ENCODE measurements at regions not wholly inside any gene's neighbourhood (a gene's known extent, or its start where the extent isn't known, plus 50 kb on each side); places are given as distances from the start of the nearest gene placed in this dataset.

DNA sequence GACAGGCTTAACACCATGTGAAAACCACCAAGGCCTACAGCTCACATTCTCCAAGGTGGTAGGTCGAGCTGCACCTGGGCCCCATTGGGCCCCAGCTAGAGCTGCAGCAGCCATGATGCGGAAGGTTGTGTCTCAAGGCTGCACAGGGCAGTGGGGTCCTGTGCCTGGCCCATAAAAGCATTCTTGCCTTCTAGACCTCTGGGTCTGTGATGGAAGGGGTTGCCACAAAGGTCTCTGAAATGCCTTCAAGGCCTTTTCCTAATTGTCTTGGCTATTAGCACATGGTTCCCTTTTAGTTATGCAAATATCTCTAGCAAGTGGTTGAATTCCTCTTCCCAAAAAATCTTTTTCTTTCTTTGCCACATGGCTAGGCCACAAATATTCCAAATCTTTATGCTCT lies 52.5 kb upstream of the C11orf58 start:
- no peak for ATAC-seq

- ATAC-seq: peak; percentile 69
These were observed 59.9 kb upstream of the C11orf58 start for GRCh38 chr11:16678466-16679116.

DNA sequence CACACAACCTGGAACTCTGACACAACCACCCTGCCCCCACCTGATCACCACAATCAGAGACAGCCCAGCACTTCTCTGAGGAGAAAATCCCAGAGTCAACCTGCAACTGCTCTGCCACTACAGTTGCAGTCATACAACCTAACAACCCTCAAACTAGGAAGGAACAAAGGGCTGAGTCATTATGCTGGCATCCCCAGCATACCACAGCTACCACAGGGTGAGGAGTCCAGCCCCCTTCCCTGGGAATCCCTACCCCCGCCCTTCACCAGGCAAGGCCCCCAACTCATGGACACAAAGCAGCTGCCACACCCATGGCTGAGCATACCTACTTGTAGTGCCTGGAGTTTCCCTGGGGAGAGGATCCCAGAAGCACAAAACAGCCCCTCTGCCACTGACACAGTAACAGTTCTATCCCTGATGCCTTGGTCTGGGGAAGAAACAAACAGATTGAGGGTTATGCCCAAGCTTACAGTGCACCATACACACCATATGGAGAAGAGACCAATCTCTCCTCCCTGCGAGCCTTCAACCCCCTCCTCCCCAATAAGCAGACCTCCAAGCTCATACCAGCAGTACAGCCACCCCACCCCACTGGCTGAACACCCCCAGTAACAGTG lies 68.5 kb upstream of the C11orf58 start:
- no peak for ATAC-seq

DNA sequence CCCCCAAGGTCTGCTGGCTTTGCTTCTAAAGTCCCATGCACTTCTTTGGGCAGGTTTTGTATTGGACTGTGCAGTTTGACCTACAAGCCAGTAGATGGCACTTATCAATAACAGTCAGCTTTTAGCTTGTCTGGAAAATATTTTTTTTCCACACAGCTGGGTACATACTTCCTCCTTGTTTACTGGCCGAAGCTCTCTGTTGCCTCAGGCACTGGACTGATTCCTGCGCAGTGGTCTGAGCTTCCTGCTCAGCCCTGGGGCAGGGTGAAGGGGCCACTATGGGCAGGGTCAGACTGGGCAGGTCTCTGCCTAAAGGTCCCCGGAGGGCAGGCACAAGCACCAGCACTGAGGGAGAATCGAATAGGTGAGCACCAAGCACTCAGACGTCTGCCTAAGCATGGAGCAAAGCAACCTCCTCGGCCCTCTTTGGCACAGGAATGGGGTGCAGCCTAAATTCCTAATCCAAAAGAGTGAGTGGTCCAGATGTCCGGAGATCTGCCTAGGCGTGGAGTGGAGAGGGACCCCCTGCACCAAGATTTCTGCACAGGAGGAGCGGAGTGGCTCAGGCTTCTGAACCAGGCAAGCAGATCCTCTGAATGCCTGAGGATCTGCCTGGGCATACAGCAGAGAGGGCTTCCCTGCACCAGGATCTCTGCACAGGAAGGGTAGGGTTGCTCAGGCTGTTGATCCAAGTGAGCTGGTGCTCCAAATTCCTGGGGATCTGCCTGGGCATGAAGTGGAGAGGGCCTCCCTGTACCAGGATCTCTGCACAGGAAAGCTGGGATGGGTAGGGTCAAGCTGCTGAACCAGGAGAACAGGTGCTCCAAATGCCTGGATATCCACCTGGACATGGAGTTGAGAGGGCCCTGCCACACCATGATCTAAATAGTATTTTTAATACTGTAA lies 105.9 kb upstream of the C11orf58 start:
- ATAC-seq: peak; percentile 55

DNA sequence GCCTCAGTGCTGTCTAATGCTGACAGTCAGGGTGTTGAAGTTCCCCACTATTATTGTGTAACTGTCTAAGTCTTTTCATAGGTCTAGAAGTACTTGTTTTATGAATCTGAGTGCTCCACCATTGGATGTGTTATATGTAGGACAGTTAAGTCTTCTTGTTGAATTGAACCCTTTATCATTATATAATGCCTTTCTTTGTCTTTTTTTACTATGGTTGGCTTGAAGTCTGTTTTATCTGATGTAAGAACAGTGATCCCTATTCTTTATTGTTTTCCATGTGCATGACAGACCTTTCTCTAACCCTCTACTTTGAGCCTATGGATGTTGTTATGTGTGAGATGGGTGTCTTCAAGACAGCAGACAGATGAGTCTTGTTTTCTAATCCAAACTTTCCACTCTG lies 107.8 kb upstream of the C11orf58 start:
- no peak for ATAC-seq

GRCh38 chr11:16618431-16618830 lies 120.0 kb upstream of the C11orf58 start:
- ATAC-seq: no peak

- no peak for ATAC-seq
These were observed 123.0 kb upstream of the C11orf58 start for GRCh38 chr11:16615480-16615879.

DNA sequence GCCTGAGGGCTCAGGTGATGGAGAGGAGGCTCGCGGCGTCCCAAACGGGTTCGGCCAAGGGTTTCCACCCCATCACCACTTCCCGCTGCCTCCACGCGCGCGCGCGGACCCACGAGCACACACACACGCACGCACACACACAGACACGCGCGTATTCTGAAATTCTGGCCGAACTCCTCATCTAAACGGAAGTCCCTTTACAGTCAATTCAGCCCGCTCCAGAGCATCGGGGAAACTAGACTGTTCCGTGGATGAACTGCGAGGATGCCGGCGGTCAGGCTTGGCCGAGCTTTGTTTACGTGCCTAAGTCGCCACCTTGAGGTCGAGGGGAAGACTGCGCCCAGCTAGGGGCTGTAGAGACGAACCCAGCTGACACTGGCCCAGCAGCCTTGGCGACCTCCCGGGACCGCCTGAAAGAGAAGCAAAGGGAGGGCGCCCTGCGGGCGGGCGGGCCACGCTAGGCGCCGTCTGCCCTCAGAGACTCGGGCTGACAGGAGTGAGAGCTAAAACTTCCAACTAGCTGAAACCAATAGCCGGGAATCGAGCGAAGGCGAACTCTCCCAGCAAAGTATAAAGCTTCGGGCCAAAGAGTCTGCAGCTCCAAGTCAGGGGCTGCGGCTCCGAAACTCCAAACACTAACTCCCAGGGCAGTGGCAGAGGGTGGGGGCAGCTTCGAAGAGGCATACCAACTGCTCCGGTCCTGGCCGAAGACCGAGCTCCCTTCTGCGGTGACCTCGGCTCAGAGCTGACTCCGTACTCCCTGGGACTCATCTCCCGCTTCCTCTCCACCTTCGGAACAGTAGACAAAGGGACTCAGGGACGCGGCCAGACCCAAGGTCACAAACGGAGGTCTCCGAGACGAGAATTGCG lies 124.7 kb upstream of the C11orf58 start:
- peak; percentile 96 for ATAC-seq

GRCh38 chr11:16613262-16613511 lies 125.3 kb upstream of the C11orf58 start:
- peak; percentile 14 for ATAC-seq

GRCh38 chr11:16612566-16613261 lies 125.7 kb upstream of the C11orf58 start:
- ATAC-seq: peak; percentile 8

DNA sequence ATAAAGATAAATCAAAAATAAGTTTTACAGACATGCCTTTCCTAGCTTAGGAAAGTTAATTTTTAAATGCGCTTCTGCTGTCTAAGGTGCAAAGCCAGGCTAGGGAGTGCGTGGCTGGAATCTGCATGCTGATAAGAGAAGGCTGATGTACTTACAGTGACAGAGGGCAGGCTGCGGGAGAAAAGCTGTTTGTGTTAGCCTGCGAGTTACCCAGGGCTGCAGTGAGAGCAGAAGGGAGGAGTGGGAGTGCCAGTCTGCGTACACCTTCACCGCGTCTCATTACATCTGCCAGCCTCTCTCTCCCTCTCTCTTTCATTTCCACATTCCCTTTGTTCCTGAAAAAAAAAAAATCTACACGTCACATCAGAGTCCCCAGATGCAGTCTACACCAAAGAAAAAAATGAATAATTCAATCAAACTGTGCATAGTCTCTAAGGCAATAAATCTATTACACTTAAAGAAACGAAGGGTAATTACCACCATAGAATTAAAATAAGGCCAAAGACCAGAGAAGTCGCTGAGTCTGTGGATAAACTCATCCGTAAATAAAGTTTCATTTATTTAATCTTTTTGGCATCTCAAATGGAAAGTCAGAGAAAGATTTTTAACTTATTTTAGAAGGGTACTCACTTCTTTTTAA lies 126.4 kb upstream of the C11orf58 start:
- ATAC-seq: no peak

GRCh38 chr11:16611401-16611921 lies 127.0 kb upstream of the C11orf58 start:
- ATAC-seq: no peak

DNA sequence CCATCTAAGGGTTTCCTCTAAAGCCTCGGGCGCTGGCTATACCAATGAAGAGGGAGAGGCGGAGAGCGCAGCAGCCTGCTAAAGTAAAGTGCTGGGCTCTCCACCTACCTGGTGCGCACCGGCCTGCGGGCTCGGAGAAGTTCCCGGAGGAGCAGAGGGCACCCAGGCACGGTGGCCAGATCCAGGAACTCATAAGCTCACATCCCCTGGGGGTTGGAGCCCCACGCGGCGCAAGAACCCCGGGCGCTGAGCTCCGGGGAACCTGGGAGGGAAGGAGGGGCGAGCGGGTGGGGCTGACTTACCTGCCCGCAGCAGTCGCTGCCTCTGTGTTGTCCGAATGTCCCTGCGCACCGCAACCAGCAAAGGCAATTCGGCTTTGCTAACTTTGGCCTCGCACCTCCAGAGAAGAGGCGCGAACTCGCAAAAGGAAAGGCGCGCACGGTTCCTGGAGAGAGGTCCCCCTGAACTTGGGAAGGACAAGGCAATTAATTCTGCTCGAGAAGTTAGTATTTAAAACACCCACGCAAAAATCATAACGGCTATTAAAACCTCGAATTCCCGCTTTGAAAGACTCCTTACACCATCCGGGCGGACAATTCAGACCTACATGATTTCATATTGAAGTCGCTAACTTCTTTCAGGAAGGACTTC lies 127.6 kb upstream of the C11orf58 start:
- ATAC-seq: no peak

DNA sequence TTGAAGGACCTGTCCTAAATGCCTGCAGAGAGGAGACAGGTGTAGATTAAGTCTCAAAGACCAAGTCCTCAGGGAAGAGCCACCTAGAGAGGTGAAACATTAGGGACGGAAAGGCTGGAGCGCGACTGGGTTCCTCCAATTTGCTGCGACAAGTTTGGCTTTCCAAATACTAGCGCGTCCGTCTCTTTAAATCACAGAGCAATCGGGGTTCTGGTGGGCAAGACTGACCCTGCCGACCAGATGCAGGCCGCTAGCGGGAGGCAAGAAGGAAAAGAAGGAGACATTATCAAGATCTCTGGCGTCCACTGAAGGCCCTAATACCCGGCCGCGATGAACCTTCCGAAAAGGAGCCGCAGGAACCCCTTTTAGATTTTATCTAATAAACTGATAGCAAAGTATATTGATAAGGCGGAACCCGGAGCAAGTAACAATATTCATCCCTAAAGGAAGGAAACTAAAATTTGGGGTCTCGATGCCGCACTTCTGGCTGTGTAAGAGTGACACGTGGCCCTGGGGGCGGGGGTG lies 128.2 kb upstream of the C11orf58 start:
- ATAC-seq: no peak

DNA sequence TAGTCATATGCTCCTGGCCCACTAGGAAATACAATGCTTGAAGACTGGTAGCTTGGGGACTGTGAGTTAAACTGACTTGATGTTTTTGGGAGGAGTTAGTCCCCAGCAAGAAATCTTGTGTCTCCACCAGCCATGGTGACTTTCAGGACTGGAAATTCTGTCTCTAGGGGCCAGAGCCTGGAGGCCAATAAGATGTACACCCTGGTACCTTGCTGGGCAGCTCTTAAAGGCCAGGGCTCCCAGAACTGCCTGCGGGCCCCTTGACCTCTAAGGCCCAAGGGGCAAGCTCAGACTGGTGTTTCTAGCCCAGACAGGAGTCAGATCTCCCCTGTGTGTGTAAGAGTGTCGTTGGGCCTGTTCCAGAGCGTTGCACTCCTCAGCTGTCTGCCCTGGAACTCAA lies 128.7 kb upstream of the C11orf58 start:
- ATAC-seq: no peak

GRCh38 chr11:16607675-16608644 lies 130.5 kb upstream of the C11orf58 start:
- ATAC-seq: peak; percentile 46

DNA sequence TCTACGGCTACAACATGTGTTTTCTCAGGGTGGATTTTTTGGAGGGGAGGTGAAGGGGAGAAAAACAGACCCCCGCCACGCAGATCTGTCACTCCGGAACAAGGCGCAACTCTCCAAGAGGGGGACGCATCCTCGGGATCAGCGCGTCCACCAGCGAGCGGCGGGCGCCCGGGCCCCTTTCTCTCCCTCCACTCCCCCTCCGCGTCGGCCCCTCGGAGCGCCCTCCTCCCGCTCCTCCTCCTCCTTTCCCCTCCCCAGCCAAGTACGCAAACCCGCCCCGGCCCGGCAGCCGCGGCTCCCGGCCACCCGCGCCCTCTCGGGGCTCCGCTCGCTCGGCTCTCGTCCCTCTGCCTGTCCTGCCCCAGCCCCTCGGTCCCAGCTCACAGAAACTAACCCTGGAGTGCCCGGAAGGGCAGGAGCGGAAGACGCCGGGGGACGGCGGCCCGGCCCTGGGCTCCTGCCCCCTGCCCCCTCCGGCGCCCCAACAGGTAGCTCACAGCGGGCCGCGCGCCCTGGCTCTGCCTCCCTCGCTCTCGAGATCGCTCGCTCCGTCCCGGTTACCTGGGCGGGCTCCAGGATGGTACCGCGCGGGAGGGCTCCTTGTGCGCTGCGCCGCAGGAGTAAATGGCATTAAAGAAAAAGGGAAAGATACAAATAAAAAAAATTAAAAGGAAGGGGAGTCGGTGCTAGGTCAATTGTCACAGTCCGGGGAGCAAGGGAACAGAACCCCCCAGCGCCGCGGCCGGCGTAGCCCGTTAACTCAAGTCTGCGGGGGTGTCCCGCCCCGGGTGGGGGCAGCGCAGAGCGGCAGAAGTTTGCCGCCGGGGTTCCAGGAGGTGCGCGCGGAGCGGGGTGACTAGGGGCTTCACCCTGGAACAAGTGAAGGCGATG lies 131.4 kb upstream of the C11orf58 start:
- peak; percentile 20 for ATAC-seq
